ENCODE measurements at regions not wholly inside any gene's neighbourhood (a gene's known extent, or its start where the extent isn't known, plus 50 kb on each side); places are given as distances from the start of the nearest gene placed in this dataset.

DNA sequence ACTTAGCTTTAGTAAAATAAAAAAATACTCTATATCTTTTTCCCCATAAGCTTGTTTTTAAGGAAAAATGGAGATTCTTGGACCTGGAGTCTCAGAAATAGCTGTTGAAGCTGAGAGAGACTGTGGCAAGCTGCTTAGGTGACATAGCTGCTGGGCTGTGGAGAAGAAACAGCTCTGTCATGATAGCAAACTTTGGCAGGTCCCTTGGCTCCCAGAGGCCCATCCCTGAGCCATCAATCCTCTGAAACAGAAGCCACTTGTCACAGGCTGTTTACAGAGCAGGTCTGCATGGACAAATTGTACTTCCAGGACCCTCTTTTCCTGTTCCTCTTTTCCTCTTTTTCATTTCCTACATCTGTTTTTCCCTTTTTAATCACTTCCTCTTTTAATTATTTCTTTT, 1370.1 kb upstream of the CRIM1 start:
- DNase-seq (ENCODE audit: low spot score), result no peak

DNA sequence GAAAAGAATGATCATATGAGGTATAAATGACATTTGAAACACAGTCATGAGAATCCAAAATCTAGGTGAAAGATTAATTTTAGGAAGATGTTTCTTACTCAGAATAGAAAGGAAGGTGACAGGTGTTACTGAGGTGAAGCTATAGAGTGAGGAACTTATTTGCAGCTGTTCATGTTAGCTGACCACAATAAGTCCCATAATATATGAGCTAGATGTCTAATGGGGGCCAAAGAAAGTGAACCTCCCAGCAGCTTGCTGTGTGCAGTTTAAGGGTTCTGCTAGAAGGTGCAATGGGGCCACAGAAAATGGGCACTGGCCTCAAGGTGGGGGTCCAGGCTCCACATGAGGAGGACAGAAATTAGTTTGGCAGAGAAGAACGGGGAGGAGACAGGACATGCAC, 1374.9 kb upstream of the CRIM1 start:
- no peak for DNase-seq (ENCODE audit: low spot score)

- no peak for DNase-seq (ENCODE audit: low spot score)
Measured at GRCh38 chr2:34979148-34979547, 1376.4 kb upstream of the CRIM1 start.

GRCh38 chr2:34961822-34962221, 1362.7 kb upstream of the FAM98A start:
- no peak for DNase-seq (ENCODE audit: low spot score)

- DNase-seq (ENCODE audit: low spot score), result no peak
Measured at GRCh38 chr2:34954758-34955157, 1355.7 kb upstream of the FAM98A start.

GRCh38 chr2:34950797-34951196, 1351.7 kb upstream of the FAM98A start:
- DNase-seq (ENCODE audit: low spot score), result no peak

- DNase-seq (ENCODE audit: low spot score), result no peak
Measured at GRCh38 chr2:34949316-34949715, 1350.2 kb upstream of the FAM98A start.

- DNase-seq (ENCODE audit: low spot score), result no peak
Measured at GRCh38 chr2:34936089-34936488, 1337.0 kb upstream of the FAM98A start.

DNA sequence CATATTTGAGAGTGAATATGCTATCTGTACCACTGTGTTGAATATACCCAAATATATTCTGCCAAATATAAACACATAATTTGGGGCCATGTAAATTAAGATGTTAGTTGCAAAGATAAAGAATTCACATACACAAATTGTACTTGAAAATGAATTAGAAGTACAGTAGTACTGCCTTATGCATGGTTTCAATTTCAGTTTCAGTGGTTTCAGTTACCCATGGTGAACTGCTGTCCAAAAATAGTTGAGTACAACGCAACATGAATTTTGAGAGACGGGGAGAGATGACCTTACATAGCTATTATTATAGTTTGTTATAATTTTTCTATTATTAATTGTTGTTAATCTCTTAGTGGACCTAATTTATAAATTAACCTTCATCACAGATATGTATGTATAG, 1313.0 kb upstream of the FAM98A start:
- DNase-seq (ENCODE audit: low spot score), result no peak

GRCh38 chr2:34909992-34910705, 1311.0 kb upstream of the FAM98A start:
- no peak for DNase-seq (ENCODE audit: low spot score)

- DNase-seq (ENCODE audit: low spot score), result no peak
Measured at GRCh38 chr2:34907812-34908211, 1308.7 kb upstream of the FAM98A start.

GRCh38 chr2:34901739-34902138, 1302.6 kb upstream of the FAM98A start:
- DNase-seq (ENCODE audit: low spot score), result no peak

GRCh38 chr2:34899079-34899478, 1300.0 kb upstream of the FAM98A start:
- DNase-seq (ENCODE audit: low spot score), result no peak

DNA sequence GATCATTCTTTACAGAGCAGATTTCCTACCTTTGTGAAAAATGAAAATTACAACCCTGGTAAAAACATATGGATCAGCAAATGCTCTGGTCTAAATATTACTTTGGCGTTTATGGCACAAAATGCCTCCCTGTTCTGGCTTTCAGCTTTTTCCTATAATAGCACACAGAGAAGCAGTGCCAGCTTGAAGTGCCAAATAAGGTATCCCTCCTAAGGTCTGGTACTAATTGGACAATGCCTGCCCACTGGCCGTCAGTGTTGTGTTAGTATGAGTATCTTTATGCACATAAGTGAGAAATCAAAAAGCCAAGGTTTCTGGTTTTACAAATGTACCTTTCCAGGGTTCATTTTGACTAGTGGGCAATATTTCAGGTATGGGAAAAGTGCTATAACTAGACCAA, 1293.7 kb upstream of the FAM98A start:
- no peak for DNase-seq (ENCODE audit: low spot score)

DNA sequence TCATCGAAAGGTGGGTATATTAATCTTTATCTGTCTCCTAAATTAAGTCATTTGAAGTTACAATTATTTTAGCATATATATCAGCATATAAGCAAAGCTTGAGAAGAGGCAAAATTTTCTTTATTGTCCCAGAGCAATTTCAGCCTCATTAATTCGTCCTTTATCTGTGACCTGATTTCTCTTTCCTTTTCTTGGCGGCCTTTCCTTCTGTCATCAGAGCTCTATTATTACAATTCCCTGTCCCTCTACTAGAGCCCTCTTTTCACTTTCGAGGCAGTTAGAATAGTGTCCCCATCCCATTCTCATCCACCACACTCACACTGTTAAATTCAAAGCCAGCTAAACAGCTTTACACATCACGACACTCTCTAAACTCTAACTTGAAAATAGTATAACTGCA, 1293.2 kb upstream of the FAM98A start:
- no peak for DNase-seq (ENCODE audit: low spot score)

DNA sequence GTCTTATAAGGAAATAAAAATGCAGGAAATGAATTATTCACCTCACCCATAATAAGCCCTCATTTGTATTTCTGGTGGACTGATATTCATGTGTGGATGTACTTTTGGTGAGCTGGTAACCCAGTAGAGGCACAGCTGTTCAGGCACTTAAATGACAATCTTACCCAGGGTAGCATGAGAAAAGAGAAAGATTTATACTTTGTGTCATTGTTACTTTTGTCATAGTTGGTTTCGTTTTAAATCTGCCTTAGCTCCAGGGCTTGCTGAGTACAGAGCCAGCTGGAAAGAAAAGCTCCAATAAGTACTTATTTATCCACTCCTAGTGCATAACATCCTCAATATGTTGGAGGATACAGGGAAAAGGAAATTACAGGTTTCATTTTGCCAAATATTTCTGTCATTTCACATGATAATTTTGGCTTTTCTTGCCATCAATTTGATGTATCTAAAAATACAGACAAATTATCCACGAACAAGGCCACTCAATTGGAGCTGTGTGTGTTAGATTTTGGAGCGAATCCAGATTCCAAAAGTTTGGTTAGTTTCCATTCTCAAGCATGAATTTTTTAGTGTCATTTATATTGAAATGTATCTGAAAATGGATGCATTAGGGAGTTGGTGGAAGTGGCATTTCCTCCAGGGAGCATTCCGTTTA, 1276.1 kb upstream of the FAM98A start:
- DNase-seq (ENCODE audit: low spot score), result no peak

DNA sequence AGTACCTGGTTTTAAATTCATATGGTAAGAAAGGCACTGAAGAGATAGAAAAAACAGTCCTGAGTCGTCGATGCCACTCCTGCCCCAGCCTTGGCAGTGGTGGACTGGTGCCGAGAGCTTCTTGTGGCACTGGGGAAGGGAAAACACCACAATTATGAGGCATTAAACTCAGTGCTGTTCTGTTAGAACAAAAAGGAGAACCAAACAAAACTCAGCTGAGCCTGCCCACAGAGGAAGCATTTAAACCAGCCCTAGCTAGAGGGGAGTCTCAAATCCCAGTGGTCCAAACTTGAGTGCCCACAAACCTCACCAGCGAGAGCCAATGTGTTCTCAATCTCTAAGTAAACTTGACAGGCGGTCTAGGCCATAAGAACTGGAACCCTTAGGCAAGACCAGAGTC, 1254.5 kb upstream of the FAM98A start:
- DNase-seq (ENCODE audit: low spot score), result no peak

- DNase-seq (ENCODE audit: low spot score), result no peak
Measured at GRCh38 chr2:34851804-34852203, 1252.7 kb upstream of the FAM98A start.

GRCh38 chr2:34849827-34850226, 1250.7 kb upstream of the FAM98A start:
- no peak for DNase-seq (ENCODE audit: low spot score)

- DNase-seq (ENCODE audit: low spot score), result no peak
Measured at GRCh38 chr2:34848691-34849090, 1249.6 kb upstream of the FAM98A start.

- no peak for DNase-seq (ENCODE audit: low spot score)
Measured at GRCh38 chr2:34848132-34848531, 1249.0 kb upstream of the FAM98A start.

DNA sequence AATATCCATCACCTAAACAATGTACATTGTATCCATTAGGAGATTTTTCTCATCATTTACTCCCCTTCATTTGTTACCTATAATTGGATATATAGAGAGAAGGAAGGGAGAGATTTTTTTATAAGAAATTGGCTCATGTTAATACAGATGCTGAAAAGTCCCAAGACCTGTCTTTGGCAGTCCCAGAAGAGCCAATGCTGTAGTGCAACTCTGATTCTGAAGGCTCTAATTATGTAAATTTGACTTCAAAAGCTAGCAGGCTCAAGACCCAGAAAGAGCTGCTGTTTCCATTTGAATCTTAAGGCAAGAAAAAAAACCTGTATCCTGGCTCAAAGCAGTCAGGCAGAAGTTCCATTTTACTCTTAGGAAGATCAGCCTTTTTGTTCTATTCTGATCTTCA, 1245.5 kb upstream of the FAM98A start:
- DNase-seq (ENCODE audit: low spot score), result no peak

DNA sequence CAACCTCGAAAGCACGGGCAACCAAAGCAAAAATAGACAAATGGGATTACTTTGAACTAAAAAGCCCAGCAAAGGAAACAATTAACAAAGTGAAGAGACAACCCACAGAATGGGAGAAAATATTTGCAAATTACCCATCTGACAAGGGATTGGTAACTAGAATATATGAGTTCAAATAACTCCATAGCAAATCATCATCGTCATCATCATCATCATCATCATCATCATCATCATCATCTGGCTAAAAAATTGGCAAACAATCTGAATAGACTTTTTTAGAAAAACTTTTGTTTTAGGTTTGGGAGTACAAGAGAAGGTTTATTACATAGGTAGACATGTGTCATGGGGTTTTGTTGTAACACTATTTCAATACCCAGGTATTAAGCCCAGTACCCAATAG, 1239.3 kb upstream of the FAM98A start:
- no peak for DNase-seq (ENCODE audit: low spot score)

DNA sequence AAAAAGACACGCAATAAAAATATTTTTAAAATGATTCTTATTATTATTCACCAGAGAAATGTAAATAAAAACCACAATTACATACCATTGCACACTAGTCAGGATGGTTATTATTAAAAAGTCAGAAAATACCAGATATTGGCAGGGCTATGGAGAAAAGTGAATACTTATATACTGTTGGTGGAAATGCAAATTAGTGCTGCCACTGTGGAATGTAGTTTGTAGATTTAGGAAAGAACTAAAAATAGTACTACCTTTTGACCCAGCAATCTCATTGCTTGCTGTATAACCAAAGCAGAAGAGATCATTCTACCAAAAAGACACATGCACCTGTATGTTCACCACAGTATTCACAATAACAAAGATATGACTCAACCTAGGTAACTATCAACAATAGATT, 1237.3 kb upstream of the FAM98A start:
- DNase-seq (ENCODE audit: low spot score), result no peak

Measured in A172 (cell line).